ENCODE measurements at regions not wholly inside any gene's neighbourhood (a gene's known extent, or its start where the extent isn't known, plus 50 kb on each side); places are given as distances from the start of the nearest gene placed in this dataset.
"Not testable (repeated sequence)": the region's sequence is repeated elsewhere in the genome, so short reads cannot be mapped to it uniquely, and the experiment has no call there.

DNA sequence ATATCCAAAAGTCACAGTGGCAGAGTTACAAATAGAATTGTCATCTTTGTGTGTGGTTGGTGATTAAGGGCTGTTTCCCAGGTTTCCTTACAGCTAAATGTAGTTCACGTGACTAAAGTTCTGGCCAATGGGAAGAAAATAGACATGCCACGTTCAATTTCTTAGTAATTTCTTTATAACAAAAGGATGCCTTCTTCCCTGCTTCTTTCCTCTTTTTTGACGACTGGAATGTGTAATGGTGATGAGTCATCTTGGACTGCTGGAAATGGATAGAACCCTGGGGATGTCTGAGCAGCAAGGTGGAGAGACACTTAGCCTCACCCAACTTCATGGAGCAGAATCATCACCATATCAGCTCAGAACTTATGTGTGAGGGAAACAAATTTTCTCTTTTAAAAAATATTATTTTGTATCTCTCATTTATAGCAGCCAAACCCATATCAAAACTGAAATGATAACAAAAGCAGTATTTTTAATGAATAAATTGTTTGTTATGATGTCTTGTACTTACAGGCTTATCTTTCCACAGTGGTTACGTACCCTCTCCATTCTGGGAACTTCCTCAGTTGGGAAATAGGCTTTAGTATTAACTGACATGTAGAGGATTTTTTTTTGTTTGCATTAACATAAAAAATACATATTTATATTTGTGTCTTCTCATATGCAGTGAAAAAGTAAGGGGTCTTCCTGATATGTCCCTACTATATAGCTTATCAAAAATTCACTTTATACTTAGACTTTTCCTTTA lies 91.1 kb upstream of the CDH2 start:
- peak; percentile 1 for DNase-seq (ENCODE audit: low read depth)

DNA sequence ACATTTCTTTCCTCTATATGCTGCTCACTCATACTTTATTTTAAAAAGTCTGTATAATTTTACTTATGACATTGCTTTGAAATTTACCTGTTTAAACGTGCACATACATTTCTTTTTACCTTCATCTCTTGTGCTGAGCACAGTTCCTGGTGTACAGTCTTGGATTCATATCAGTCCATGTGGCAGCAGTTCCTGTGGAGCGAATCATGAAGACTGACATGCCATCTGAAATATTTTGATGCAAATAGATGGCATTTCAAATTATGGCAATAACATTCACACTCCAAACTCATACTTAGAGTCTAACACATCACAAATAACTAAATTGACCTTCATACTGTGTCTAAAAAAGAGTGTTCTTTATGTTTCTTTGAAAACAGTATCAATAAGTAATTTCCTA lies 90.3 kb upstream of the CDH2 start:
- no peak for DNase-seq (ENCODE audit: low read depth)

DNA sequence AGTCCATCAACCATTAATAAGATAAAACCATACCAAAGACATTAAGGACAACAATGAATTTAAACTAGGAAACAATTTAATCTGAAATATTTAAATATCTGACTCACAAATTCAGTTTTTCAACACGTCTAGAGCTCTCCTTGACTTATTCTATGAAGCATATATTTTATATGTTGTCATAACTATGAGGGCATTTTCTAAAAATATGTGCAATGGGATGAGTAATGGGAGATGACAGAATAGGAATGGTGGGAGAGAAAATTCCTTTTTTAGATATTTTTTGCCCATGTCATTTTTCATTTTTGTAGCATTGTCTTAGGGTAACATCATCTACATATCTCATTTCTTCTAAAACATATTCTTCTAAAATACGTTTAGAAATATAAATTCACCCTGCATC lies 79.2 kb upstream of the CDH2 start:
- DNase-seq (ENCODE audit: low read depth), result no peak

DNA sequence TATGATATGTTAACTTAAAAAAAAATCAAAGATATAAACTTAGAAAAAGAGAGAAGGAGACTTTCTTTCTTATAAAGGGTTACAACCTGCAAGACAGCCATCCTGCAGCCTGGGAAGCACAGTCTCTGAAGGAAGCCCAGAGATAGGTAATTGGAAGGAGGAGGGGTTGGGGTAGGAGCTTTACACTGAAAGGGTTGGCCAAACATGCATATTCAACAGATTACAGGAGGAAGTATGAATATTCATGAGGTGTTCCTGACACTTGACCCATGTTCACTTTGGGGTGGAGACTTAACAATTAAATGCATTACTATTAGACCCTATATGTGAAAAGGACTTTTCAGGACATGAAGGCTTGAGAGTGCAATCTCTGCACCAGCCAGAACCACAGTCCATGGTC lies 71.7 kb upstream of the CDH2 start:
- DNase-seq (ENCODE audit: low read depth), result no peak

DNA sequence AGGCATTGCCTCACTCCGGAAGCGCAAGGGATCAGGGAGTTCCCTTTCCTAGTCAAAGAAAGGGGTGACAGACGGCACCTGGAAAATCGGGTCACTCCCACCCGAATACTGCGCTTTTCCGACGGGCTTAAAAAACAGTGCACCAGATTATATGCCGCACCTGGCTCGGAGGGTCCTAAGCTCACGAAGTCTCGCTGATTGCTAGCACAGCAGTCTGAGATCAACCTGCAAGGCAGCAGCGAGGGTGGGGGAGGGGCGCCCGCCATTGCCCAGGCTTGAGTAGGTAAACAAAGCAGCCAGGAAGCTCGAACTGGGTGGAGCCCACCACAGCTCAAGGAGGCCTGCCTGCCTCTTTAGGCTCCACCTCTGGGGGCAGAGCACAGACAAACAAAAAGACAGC lies 63.7 kb upstream of the CDH2 start:
- not testable (repeated sequence) for DNase-seq (ENCODE audit: low read depth)

DNA sequence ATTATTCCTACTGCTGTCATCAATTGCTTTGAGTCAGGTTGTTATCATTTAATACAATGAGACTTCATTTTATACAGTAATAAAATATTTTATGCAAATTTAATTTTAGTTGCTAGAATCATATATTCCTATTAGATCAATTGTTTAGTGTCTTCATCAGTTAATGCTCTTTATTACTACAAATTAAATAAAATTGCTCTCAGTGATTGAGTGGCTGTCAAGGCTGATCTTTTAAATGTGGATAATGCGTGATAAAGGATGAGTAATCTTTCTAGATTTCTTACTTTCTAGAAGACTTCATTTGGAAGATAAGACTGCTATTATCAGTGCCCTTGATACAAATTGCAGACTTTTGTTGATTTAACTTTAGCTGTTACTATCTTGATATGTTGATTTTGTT lies 59.6 kb upstream of the CDH2 start:
- no peak for DNase-seq (ENCODE audit: low read depth)

Data from GM04504 (cell line).